HK-2 (cell line): ENCODE measurements at regions not wholly inside any gene's neighbourhood (a gene's known extent, or its start where the extent isn't known, plus 50 kb on each side); places are given as distances from the start of the nearest gene placed in this dataset.

Experiments
- DNase-seq: peaks from one replicate; pipeline ENCODE4 v3.0.0-alpha.2; 2018; ENCODE audit not compliant: unreplicated experiment

DNA sequence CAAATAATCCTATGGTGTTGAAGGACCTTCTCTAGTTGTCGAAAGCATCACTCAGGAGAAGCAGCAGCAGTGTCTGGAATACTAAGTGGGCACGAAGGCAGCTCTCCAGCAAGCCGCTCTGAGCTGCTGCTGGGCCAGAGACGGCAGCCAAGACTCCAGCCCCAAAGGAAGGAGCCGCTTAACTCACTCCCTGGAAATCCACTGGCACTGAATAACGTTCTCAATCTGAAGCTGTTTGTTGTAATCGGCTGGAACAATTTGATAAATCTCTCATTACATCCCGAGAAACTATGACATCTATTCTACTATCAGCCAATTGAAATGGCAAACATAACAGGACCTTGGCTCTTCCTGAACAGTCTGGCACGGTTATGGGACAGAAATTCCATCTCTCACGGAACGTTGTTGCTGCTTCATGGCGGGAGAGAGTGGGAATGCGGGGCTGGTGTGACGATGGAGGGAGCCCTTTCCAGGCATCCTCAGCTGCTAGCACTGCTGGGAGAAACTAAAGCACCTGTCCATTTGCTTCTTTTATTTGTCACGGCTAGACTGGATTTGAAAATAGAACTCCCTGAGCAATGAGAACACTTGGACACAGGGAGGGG is 331.5 kb upstream of the RNF32 start:
- no peak for DNase-seq

DNA sequence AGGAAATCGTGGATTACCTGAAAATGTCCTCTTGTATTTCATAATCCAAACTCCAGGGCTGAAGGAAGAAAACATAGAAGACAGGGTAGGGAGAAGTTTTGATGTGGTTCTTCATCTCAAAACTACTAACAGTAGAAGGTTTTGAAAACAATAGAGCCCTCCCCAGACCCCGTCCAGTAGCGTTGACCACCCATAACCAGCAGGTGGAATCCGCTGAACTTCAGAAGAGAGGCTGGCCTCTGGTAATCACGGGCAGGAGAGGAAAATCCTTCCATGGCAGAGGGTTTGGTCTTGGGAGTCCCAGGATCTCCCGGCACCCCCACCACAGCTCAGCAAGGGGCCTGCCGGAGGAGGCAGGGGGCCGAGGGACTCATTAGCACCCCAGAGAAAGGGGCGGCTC is 333.4 kb upstream of the RNF32 start:
- no peak for DNase-seq

DNA sequence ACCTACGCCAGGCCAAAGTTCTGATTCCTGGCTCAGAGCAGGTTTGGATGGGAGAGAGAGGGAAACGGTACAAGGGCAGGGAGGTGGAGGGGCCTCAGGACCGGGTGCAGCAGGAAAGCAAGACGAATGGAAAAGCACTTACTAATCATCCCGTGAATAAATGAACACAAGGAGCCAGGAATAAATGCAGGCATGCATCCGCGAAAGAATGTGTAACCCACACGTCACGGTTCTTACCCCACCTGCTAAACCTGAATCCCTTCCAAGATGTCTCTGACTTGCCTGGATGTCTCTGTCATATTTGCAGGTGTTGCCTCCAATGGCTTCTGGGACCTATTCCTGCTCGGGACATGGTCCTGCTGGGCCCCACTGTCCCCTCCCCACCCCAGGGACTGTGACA is 335.2 kb upstream of the RNF32 start:
- no peak for DNase-seq

DNA sequence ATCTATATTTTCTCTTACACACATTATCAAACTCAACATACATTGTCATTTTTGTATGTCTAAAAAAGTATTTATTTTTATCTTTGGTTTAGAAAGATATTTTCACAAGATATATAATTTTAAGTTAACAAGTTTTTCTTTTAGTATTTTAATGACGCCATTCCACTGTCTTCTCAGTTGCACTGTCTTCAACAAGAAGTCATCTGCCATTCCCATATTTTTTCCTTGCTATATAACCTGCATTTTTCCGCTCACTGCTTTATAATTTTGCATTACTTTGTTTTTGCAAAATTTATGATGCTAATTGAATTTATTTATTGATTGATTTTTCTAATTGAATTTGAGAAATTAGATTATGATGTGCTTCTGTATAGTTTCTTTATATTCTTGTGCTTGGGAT is 357.8 kb upstream of the RNF32 start:
- DNase-seq, result no peak

DNA sequence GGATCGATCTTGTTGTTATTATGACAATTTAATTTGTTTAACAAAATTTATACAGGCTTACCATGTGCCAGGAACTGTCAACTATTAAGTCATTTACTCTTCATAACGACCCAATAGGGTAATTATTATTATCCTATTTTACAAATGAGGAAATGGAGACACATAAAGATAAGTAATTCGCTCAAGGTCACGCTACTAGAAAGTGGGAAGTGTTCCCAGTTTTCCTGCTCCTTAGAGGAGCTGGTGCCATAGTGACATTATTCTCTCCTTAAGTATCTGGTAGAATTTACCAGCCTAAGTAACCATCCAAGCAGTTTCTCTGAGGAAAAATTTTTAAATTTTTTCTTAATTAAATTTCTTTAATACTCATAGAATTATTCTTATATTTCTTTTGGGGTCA is 360.9 kb upstream of the RNF32 start:
- no peak for DNase-seq

DNA sequence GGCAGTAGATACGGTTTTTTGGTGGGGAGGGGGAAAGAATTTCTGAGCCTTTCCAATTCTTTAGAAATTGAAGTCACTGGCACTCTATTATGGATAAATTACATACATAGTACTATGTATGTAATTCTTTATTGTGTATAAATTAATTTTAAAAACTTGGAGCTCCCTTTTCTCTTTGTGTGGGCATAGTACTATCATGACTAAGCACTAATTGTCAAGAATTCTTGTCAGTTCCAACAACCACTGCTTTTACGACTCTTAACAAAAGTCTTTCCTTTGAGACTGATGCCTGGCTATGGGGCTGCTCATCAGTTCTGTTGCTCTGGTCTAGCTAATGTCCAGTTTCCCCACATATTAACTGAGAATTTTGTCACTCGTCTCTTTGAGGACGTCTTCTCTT is 365.3 kb upstream of the RNF32 start:
- no peak for DNase-seq

DNA sequence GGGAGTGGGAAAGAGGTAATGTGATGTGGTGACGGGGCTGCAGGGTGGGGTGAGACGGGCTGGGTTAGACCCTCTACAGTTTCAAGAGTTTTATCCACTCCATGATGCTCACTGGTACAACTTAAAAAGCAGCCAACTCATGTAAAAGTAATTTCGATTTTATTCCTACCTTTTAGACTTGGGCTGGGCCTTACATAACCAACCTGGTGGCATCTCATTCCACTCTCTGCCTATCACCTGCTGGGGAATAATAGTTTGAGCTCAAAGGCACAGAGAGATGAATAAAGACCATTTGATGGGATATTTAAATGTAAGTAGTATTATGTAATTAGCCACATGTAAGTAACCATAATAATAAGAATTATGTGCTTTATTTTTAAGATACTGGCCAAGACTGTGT is 366.0 kb upstream of the RNF32 start:
- DNase-seq, result no peak

DNA sequence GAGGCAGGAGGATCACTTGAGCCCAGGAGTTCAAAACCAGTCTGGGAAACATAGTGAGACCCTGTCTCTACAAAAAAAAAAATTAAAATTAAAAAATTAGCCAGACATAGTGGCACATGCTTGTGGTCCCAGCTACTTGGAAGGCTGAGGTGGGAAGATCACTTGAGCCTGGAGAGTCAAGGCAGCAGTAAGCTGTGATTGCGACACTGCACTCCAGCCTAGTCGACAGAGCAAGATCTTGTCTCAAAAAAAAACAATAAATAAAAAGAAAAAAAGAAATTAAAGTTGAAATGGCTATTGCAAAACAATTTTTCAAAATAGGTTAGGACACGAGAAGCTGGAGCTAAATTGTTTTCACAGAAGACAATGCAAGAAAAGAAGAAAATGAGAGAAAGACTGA is 379.0 kb upstream of the RNF32 start:
- DNase-seq, result no peak

DNA sequence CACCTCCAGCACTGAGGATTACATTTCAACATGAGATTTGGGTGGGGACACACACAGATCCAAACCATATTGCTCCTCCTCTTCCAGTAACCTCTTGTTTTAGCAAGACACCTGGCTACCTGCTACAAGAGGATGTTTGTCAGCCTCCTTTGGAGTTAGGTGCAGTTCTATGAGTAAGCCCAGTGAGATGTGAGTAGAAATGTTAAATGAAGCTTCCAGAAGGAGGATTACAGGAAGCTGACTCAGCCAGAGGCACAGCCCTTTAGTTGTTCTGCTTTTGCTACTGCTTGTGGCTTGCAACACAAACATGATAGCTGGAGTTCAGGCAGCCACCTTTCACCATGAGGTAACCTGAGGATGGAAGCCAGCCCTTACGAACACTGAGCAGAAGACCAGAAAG is 382.7 kb upstream of the RNF32 start:
- no peak for DNase-seq

DNA sequence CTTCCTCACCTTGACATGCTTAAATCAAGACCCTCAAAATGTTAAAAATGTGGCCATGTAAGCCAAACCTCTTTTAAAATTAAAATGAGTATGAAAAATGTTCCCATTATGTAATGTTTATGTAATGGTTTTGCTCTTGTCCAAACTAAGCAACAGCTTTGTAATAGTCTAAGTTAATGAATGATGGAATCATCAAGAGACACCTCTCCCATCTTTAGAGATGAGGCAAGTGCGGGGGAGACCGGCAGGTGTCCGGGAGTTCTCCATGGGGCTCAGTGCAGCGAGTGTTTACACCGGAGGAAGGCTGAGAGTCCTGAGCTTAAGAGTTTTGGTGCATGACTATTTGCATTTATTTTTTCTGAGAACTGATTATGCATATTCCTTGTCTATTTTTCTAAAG is 384.9 kb upstream of the RNF32 start:
- DNase-seq, result no peak

DNA sequence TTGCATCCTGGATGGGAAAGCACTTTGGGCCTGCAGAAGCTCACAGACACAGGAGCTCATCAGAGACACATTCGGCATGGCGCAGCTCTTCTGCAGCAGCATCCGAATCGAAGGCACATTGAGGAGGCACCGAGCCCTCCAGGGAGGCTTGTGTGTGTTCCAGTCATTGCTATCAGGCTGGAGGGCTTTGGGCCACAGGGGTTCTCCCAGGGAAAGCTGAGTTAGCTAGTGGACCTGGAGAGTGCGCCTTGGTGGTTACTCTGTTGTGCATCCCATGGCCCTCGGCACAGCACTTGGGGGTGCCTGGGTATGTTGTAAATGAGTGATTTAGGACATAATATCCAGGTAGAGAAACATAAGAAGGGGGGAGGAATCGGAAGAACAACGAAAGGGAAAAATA is 388.7 kb upstream of the RNF32 start:
- DNase-seq, result no peak

DNA sequence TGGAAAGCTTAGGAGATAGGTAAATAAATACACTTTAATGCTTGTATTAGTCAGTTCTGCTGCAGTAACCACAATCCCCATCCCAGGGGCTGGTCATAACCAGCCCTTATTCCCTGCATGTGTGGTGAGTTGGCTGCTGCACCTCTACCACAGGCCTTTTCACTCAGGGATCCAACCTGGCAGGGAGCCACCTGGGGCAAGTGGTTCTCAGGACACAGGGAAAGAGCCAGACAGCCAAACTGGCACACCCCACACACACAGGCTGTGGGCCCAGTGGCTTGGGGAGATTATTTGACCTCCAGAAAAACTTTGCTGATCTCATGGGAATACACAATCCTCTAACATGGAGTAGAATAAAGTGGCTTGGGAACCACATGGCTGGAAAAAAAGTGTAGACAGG is 400.0 kb upstream of the RNF32 start:
- no peak for DNase-seq

DNA sequence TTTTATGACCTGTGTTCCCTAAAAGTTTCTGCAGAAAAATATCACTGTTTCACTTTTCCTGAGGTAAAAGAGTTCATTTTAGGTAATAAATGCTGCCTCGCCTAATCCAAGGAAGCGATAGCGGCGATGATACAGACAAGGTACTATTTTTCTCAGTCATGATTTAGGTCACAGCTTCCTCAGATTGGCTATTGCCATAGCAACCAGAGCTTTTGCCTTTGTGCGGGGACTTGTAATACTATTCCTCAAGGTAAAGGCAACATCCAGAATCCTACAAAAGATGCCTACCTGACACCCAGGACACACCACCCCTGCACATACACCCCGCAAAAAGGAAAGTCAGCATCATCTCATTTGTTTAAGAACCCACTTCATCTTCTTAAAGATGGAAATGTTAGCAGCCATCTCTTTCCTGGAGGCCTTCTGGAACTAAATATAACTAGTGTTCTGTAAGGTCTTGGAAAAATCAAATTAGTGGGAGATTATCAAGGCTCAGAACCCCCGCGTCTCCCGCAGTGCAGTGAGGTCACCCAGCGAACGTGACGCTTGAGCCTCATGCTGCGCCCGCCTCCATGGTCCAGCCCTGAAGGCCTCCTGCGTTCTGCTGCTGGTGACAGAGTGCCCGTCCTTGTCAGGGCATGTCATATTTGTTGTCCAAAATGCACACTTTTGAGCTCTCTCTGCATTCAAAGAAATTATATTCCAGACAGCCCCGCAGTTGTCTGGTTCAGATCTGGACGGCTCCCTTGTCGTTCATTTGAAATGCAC is 402.0 kb upstream of the RNF32 start:
- DNase-seq, result no peak

DNA sequence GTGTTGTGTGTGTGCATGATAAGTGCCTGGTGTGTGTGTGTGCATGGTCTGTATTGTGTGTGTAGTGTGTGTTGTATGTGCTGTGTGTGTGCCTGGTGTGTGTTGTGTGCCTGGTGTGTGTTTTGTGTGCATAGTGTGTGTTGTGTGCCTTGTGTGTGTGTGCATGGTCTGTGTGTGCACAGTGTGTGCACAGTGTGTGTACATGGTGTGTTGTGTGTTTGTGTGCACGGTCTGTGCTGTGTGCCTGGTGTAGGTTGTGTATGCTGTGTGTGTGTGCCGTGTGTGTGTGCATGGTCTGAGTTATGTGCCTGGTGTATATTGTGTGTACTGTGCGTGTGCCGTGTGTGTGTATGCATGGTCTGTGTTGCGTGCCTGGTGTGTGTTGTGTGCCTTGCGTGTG is 403.0 kb upstream of the RNF32 start:
- no peak for DNase-seq

DNA sequence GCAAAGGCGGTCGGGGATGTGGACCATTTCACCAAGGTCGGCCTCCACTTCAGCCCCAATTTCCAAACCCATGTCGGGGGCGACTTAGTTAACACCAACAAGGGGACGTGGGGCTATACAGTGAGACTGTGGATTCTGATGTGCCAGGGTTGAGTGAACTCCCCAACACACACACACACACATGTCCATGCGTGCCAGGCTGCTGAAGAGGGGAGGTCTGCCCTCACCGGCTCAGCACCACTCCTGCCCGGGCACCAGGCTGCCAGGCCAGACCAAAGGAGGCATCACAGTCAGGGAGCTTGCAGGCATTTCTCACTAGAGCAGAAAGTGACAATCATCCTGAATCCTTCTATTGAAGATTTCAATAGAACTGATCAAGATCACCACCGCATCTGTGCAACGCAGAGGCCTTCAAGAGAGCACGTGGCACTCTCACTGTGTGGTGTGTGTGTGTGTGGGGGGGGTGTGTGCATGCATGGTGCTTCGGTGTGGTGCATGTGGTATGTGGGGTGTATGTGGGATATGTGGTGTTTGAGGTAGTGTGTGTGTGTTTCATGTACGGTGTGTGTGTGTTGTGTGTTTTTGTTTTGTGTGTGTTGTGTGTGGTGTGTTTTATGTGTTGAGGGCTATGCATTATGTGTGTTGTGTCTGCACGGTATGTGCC is 403.5 kb upstream of the RNF32 start:
- no peak for DNase-seq

DNA sequence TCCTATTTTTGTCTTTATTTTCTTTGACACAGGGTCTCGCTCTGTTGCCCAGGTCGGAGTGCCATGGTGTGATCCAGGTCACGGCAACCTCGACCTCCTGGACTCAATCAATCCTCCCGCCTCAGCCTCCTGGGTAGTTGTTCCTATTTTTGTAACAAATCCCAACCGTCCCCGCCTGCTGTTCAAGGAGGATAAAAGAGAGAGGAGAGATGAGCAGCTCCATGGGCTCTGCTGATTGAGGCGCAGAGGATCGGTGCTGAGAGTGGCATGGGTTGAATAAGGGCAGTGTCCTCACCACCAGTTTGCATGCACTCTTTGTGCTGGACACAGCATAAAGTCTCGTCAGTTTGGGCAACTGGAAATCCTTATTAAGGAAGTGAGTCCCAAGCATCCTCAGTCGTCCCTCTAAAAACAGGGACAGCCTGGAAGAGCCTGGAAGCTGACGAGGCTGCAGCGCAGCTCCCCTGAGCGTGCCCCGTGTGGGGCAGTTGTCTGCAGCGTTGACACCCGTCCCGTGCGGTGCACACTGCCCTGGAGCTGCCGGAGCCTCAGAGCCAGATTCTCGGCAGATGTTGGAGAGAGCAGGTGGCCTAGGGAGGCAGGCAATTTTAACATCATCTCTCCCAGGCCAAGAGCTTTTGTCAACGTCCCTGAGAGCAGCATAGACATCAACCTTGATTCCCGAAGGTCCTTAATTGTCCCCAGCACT is 404.2 kb upstream of the RNF32 start:
- no peak for DNase-seq

DNA sequence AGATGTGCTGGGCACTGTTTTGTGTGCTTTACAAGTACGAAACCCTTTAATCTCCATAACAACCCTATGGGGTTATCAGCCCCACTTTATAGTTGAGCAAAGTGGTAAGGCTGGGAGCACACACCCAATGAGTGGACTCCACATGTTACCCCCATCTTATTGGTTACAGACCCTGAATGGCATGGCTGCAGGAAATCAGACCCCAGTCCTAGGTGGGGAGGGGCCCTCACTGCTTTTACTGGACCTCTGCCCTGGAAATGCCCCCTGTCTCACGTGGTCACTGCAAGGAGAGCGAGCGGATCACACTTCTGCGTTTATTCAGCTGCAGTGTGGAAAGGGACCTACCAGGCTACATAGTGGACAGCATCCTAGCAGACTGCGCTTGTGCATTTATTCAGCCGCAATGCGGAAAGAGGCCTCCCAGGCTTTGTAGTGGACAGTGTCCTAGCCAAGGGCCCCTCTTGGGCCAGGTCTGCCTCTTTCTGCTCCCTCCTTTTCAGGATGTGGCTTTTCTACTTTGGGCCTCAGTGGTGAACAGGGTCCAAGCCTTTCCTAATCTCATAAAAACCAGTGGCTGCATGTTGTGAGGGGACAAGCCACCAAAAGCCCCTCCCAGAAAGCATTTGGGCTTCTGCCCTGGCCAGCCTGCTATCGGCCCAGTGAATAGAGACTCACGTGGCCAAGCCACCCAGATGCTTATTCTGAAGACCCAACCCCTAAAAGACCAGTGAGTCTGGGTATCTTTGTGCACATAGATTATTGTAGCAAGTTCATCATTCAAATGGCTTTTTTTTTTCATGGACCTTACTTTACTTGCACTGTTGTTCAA is 405.7 kb upstream of the RNF32 start:
- DNase-seq, result no peak

DNA sequence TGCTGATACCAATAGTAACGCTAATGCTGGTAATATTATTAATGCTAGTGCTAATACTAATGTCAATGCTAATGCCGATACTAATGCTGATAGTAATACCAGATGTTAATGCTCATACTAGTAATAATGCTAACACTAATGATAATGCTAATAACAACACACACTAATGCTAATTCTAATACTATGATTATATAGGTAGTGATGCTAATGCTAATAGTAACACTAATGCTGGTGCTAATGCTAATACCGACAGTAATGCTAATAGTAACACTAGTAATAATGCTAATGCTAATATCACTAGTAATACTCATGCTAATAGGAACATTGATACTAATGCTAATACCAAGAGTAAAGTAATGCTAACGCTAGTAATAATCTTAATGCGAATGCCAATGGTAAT is 406.4 kb upstream of the RNF32 start:
- DNase-seq, result no peak

DNA sequence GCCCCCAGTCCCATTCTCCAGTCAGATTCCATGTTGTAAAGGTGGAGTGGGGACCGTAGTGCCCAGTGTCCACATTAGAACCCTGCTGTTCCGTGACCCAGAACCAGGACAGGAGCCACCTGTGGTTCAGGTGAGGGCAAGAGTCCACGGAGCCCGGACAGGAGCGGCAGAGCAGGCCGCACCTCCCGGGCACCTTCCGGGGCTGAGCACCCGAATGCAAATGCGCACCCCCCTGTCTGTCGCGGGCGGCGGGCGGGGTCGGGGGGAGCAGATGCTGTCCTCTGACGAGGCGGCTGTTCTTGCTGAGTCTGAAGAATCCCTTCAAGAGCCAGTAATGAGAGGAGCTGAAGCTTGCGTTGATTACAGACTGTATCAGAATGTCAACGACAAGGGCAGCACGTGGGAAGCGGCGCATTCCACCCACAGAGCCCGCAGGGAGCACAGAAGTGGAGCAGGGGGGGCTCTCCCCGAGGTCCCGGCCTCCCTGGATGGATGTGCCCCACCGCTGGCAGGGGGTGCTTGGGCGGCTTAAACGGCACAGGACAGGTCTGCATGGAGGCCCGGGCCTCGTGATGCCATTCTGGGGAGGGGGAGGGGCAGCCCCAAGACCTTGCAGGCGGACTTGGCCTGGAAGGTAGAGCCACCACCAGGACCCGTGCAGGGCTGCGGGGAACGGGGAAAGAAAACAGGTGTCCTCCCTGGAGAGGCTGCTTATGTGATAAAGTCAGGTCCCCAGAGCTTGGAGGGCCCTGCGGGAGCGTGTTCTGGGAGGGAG is 407.5 kb upstream of the RNF32 start:
- DNase-seq, result no peak

DNA sequence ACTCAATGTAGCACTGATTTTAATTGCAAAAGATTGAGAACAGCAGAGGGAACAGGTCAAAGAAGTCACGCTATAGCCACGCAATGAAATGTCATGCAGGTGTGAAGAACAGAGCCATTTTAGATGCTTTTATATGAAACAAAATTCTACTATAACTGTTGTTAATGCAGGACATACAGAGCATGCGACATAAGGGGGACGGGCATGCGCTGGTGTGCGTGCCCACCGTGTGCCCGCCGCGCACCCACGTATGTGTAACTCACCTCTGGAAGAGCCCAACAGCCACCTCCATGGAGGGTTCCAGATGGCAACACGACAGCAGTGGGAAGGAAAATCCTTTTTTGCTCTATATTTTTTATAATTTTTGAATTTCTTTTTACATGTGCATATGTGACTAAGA is 410.0 kb upstream of the RNF32 start:
- no peak for DNase-seq

DNA sequence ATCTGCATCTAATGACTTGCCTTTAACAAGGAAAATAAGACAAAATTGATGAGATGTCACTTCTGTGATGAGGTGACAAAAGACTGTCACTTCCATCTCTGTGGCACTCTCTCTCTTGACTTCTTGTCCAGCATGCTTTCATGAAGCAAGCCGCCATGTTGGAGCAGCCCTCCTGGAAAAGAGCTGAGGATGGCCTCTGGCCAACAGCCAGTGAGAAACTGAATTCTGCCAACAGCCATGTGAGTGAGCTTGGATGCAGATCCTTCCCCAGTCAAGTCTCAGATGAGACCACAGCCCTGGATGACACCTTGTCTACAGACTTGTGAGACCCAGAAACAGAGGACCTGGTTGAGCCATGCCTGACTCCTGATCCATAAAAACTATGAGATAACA is 412.6 kb upstream of the SHH start:
- no peak for DNase-seq
